Tibial nerve (tissue), 4 donors: ENCODE measurements at regions not wholly inside any gene's neighbourhood (a gene's known extent, or its start where the extent isn't known, plus 50 kb on each side); places are given as distances from the start of the nearest gene placed in this dataset.

Experiments
- DNase-seq, 2 donors: peaks; one replicate each; pipeline ENCODE4 v3.0.0-alpha.2; 2019; ENCODE audit warnings: low spot score in 2 of 2
- H3K27ac ChIP-seq, 4 donors: fragments of 200-600 bp; sonication (generic) in 3 of 4; one replicate each; pipeline ENCODE4 v1.5.1; 2017 to 2019; ENCODE audit warnings: mild to moderate bottlenecking in 1 of 4
- H3K27me3 ChIP-seq, 2 donors: fragments of 200-600 bp; sonication (generic) in 1 of 2; one replicate each; pipeline versions ENCODE4 v1.5.1 to v1.6.0; 2017 to 2019
- H3K36me3 ChIP-seq, 3 donors: fragments of 200-600 bp; sonication (generic); one replicate each; pipeline ENCODE4 v1.5.1; 2018 to 2019
- H3K4me1 ChIP-seq, 4 donors: fragments of 200-600 bp; sonication (generic) in 3 of 4; one replicate each; pipeline ENCODE4 v1.5.1; 2017 to 2019
- H3K4me3 ChIP-seq, 4 donors: fragments of 200-600 bp; sonication (generic) in 3 of 4; one replicate each; pipeline ENCODE4 v1.5.1; 2017 to 2019; ENCODE audit warnings: mild to moderate bottlenecking in 1 of 4, moderate library complexity in 1 of 4
- H3K9me3 ChIP-seq, 4 donors: fragments of 200-600 bp; sonication (generic) in 3 of 4; one replicate each; pipeline ENCODE4 v1.5.1; 2017 to 2019
- EP300 ChIP-seq, 2 donors: sonication (generic); formaldehyde crosslinking; IDR thresholded peaks; one replicate each; pipeline ENCODE4 v1.6.1; 2017; ENCODE audit warnings: antibody characterized with exemption in 2 of 2, mild to moderate bottlenecking in 1 of 2
- POLR2A ChIP-seq, 2 donors: fragments of 450-650 bp; IDR thresholded peaks; one replicate each; pipeline ENCODE4 v1.6.1; 2017; ENCODE audit warnings: antibody characterized with exemption in 2 of 2, mild to moderate bottlenecking in 2 of 2, moderate library complexity in 2 of 2
- WGBS, 2 donors: methylation state at CpG; one replicate each; pipeline ENCODE4 v1.1.5; 2018; 5-methylcytosine and 5-hydroxymethylcytosine counted together
- TF ChIP-seq, protein P1 (sequence below), 5 experiments: fragments of 200-600 bp in 3 of 5; fragments of 450-650 bp in 2 of 5; sonication (generic) in 3 of 5; IDR thresholded peaks; one replicate each; pipeline ENCODE4 v1.5.1; 2016 to 2019; ENCODE audit warnings: antibody characterized with exemption in 5 of 5, mild to moderate bottlenecking in 3 of 5, moderate library complexity in 2 of 5

DNA sequence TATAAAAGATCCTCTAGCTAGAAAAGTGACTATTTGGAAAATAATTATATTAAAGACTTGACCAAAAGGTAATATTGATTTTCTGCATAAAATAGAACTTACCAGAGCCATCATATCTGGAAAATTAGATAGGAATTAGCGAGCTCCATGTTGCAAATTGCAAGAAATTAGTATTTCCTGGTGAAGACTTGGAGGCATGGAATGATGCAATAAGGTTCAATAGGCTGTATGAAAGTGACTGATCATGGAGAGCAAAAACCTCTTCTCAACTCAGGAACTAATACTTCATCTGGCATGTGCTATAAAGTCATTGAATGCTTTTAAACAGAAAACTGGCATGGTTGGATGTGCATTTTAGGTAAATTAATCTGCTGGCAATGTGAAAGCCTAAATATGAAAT is 66.3 kb upstream of the UFM1 start:
- no peak overlapping the region for H3K4me3 ChIP-seq
- no peaks in the 10 kb centered on the region for H3K27me3 ChIP-seq
- DNase-seq: no peak
- H3K36me3 ChIP-seq: no peaks in the 10 kb centered on the region
- H3K27ac ChIP-seq: no peak overlapping the region
- H3K4me1 ChIP-seq: no peaks in the 10 kb centered on the region
- H3K9me3 ChIP-seq: peaks cover 0 to 34% (median 2%) of the 10 kb centered on the region in 4 donors
- TF ChIP-seq, protein P1, sequence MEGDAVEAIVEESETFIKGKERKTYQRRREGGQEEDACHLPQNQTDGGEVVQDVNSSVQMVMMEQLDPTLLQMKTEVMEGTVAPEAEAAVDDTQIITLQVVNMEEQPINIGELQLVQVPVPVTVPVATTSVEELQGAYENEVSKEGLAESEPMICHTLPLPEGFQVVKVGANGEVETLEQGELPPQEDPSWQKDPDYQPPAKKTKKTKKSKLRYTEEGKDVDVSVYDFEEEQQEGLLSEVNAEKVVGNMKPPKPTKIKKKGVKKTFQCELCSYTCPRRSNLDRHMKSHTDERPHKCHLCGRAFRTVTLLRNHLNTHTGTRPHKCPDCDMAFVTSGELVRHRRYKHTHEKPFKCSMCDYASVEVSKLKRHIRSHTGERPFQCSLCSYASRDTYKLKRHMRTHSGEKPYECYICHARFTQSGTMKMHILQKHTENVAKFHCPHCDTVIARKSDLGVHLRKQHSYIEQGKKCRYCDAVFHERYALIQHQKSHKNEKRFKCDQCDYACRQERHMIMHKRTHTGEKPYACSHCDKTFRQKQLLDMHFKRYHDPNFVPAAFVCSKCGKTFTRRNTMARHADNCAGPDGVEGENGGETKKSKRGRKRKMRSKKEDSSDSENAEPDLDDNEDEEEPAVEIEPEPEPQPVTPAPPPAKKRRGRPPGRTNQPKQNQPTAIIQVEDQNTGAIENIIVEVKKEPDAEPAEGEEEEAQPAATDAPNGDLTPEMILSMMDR (IDR thresholded peaks at IDR 0.05): no peak
- 65 to 69% methylated on average over 1 of the region's 1 CpG for WGBS, 2 donors

DNA sequence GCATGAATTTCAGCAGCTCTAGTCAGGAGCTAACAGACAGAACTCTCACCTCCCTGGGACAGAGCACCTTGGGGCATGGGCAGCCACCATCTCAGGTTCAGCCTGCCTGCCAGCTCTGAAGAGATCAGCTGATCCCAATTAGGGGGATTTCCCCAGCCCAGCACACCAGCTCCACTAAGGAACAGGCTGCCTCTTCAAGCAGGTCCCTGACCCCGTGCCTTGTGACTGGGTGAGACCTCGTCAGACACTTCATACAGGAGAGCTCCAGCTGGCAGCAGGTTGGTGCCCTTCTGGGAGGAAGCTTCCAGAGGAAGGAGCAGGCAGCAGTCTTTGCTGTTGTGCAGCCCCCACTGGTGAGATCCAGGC is 84.5 kb upstream of the UFM1 start:
- TF ChIP-seq, protein P1 (IDR thresholded peaks at IDR 0.05): no peak
- TF ChIP-seq POLR2A (IDR thresholded peaks at IDR 0.05) (no peak), EP300 (IDR thresholded peaks at IDR 0.05) (no peak)
- Histone ChIP-seq H3K4me1 (no peaks in the 10 kb centered on the region), H3K27ac (no peak overlapping the region), H3K9me3 (peaks cover 0 to 15% (median 0%) of the 10 kb centered on the region in 4 donors), H3K27me3 (no peaks in the 10 kb centered on the region), H3K36me3 (no peaks in the 10 kb centered on the region), H3K4me3 (no peak overlapping the region)
- 70% methylated on average over 2 of the region's 2 CpGs; no CpG with 5 or more reads in 1 of the 2 donors for WGBS, 2 donors
- DNase-seq: no peak

DNA sequence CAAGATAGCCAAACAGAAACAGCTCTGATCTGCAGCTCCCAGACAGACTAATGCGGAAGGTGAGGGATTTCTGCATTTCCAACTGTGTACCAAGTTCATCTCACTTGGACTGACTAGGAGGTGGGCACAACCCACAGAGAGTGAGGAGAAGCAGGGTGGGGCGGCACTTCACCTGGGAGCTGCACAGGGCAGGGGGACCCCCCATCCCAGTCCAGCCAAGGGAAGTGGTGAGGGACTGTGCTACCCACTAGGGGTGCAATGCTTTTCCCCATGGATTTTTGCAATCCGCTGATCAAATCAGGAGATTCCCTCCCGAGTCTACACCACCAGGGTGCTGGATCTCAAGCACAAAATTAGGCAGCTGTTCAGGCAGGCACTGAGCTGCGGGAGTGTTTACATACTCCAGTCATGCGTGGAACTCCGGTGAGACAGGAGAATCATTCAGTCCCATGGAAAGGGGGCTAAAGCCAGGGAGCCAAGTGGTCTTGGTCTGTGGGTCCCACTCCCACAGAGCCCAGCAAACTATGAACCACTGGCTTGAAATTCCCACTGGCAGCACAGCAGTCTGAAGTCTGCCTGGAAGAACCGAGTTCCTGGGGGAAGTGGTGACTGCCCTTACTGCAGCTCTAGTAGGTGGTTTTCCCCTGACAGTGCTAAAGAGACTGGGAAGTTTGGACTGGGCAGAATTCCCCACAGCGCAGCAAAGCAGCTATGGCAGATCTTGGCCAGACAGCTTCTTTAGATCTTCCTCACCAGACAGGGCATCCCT is 85.1 kb upstream of the UFM1 start:
- Histone ChIP-seq H3K36me3 (no peaks in the 10 kb centered on the region), H3K27ac (no peak overlapping the region), H3K4me3 (no peak overlapping the region), H3K4me1 (no peaks in the 10 kb centered on the region), H3K27me3 (no peaks in the 10 kb centered on the region), H3K9me3 (peaks cover 0 to 15% (median 0%) of the 10 kb centered on the region in 4 donors)
- TF ChIP-seq, protein P1 (IDR thresholded peaks at IDR 0.05): no peak
- TF ChIP-seq EP300 (IDR thresholded peaks at IDR 0.05) (no peak), POLR2A (IDR thresholded peaks at IDR 0.05) (no peak)
- 56 to 91% methylated on average over 8 to 9 of the region's 9 CpGs for WGBS, 2 donors
- no peak for DNase-seq

DNA sequence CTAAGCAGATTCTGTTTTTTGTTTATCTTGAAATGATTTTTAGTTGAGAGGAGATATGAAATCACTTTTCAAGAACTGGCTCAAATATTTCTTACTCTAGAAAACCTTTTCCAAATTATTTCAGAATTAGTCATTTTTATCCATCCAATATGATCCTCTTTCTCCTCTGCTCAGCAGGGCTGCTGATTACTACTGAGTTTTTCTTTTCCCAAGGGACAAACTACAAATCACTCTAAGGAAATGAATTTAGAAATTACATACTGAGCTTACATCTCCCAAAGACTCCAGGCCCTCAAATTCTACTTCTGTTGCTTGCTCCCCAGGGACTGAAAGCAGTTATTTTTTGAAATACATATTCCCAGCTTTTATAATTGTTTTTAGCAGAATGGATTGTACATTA is 87.4 kb upstream of the UFM1 start:
- no peaks in the 10 kb centered on the region for H3K4me1 ChIP-seq
- H3K27ac ChIP-seq: no peak overlapping the region
- peaks cover 0 to 5% (median 0%) of the 10 kb centered on the region in 4 donors for H3K9me3 ChIP-seq
- no peaks in the 10 kb centered on the region for H3K36me3 ChIP-seq
- H3K27me3 ChIP-seq: no peaks in the 10 kb centered on the region
- H3K4me3 ChIP-seq: no peak overlapping the region
- TF ChIP-seq EP300 (IDR thresholded peaks at IDR 0.05) (no peak), POLR2A (IDR thresholded peaks at IDR 0.05) (no peak)
- TF ChIP-seq, protein P1 (IDR thresholded peaks at IDR 0.05): no peak
- no peak for DNase-seq

DNA sequence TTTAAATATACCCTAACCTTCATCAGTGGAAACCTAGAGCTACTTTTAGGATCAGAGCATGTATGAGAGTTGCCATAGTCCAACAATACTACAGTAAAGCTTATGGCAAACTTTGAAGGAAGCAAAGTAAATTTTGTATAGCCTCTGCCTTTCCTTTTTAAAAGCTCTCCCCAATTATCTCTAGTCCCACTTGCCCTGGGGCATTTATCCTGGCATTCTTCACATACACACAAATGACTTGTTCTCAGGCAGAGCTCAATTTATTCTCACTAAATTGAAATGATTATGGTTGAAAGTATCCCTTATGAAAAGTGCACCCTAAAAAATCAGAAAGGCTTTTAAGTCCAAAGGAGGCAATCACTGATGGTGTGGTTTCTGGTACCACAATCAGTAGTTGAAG is 94.1 kb upstream of the UFM1 start:
- Histone ChIP-seq H3K27me3 (no peaks in the 10 kb centered on the region), H3K9me3 (no peaks in the 10 kb centered on the region), H3K4me3 (no peak overlapping the region), H3K27ac (no peak overlapping the region), H3K4me1 (no peaks in the 10 kb centered on the region), H3K36me3 (no peaks in the 10 kb centered on the region)
- no peak for DNase-seq
- TF ChIP-seq EP300 (IDR thresholded peaks at IDR 0.05) (no peak), POLR2A (IDR thresholded peaks at IDR 0.05) (no peak)
- TF ChIP-seq, protein P1 (IDR thresholded peaks at IDR 0.05): no peak
